Astrocyte (in vitro differentiated cells and primary cell): ENCODE measurements at regions not wholly inside any gene's neighbourhood (a gene's known extent, or its start where the extent isn't known, plus 50 kb on each side); places are given as distances from the start of the nearest gene placed in this dataset.

Source experiments
- DNase-seq: peaks from one replicate; pipeline ENCODE4 v3.0.0-alpha.2; 2010; ENCODE audit warnings: low read depth
- FAIRE-seq: peaks from 2 replicates; lab custom pipeline; 2011; peaks lifted over from hg19 to GRCh38; lab: Jason Lieb, UNC
- H2AFZ ChIP-seq: 2 replicates; pipeline ENCODE4 v1.6.0; 2012; ENCODE audit warnings: low read depth, low read length, inconsistent platforms
- H3K27ac ChIP-seq: 2 replicates; pipeline ENCODE4 v1.5.1; 2011; ENCODE audit warnings: low read depth, low read length, inconsistent platforms
- H3K27me3 ChIP-seq: 2 replicates; pipeline ENCODE4 v1.6.0; 2011; ENCODE audit warnings: low read length, inconsistent platforms; ENCODE audit not compliant: insufficient read depth
- H3K36me3 ChIP-seq: 2 replicates; pipeline ENCODE4 v1.5.1; 2011; ENCODE audit warnings: low read length, inconsistent platforms; ENCODE audit not compliant: insufficient read depth
- H3K4me1 ChIP-seq: 2 replicates; pipeline ENCODE4 v1.5.1; 2011; ENCODE audit warnings: low read length, inconsistent platforms; ENCODE audit not compliant: insufficient read depth
- H3K4me2 ChIP-seq: 2 replicates; pipeline ENCODE4 v1.6.0; 2012; ENCODE audit warnings: low read length, inconsistent platforms
- H3K4me3 ChIP-seq: 2 replicates; pipeline ENCODE4 v1.5.1; 2011; ENCODE audit warnings: low read depth, mild to moderate bottlenecking, low read length, inconsistent platforms; ENCODE audit not compliant: insufficient read depth
- H3K79me2 ChIP-seq: 2 replicates; pipeline ENCODE4 v1.6.0; 2012; ENCODE audit warnings: mild to moderate bottlenecking, low read length, inconsistent platforms; ENCODE audit not compliant: insufficient read depth
- H3K9ac ChIP-seq: 2 replicates; pipeline ENCODE4 v1.6.0; 2012; ENCODE audit warnings: mild to moderate bottlenecking, low read length, inconsistent platforms
- H3K9me3 ChIP-seq: 2 replicates; pipeline ENCODE4 v1.5.1; 2012; ENCODE audit warnings: low read depth, mild to moderate bottlenecking, low read length, inconsistent platforms; ENCODE audit not compliant: insufficient read depth
- H4K20me1 ChIP-seq: 2 replicates; pipeline ENCODE4 v1.6.0; 2012; ENCODE audit warnings: low read length, inconsistent platforms; ENCODE audit not compliant: insufficient read depth
- H3K27ac Mint-ChIP-seq: one replicate; pipeline ENCODE4 v1.8.0; 2021; ENCODE audit warnings: mild to moderate bottlenecking, mixed read lengths; ENCODE audit not compliant: unreplicated experiment
- H3K27me3 Mint-ChIP-seq: one replicate; pipeline ENCODE4 v1.8.0; 2021; ENCODE audit warnings: low read depth, mixed read lengths; ENCODE audit not compliant: unreplicated experiment
- H3K36me3 Mint-ChIP-seq: one replicate; pipeline ENCODE4 v1.8.0; 2021; ENCODE audit warnings: low read depth, mixed read lengths; ENCODE audit not compliant: unreplicated experiment
- H3K4me1 Mint-ChIP-seq: one replicate; pipeline ENCODE4 v1.8.0; 2021; ENCODE audit warnings: low read depth, mixed read lengths; ENCODE audit not compliant: unreplicated experiment
- H3K4me3 Mint-ChIP-seq: one replicate; pipeline ENCODE4 v1.8.0; 2021; ENCODE audit warnings: mild to moderate bottlenecking, moderate library complexity, mixed read lengths; ENCODE audit not compliant: unreplicated experiment
- H3K9me3 Mint-ChIP-seq: one replicate; pipeline ENCODE4 v1.8.0; 2021; ENCODE audit warnings: mild to moderate bottlenecking, mixed read lengths; ENCODE audit not compliant: unreplicated experiment
- EZH2 ChIP-seq: IDR thresholded peaks from 2 replicates; pipeline ENCODE4 v1.6.1; 2012; ENCODE audit warnings: mild to moderate bottlenecking, low read length, inconsistent platforms; ENCODE audit not compliant: insufficient read depth
- TF ChIP-seq, protein P1 (sequence below): IDR thresholded peaks from 2 replicates; pipeline ENCODE4 v1.5.1; 2011; ENCODE audit warnings: low read depth, mild to moderate bottlenecking, inconsistent platforms, low read length, moderate library complexity; ENCODE audit not compliant: insufficient read depth

DNA sequence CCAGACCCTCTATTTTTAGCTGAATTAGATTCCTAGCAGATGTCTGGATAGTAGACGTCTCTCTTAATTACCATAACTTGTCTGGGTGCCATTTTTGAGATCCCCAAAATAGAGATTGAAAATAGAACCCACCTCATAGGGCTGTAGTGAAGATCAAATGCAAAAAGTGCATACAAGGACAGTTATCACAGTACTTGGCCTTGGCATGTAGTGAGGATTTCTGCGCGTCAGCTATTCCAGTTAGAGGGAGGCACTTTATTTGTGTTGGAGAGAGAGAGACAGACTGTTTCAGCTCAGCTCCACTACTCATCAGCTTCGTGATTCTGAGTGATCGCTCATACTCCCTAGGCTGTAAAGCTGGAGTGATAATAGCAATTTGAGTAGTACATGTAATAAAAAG is 59.6 kb upstream of the CDH13 start:
- H3K4me2 ChIP-seq, result no peak overlapping the region
- peaks cover 2% of the 10 kb centered on the region for H3K9me3 Mint-ChIP-seq
- no peaks in the 10 kb centered on the region for H3K27me3 ChIP-seq
- H3K36me3 ChIP-seq, result no peaks in the 10 kb centered on the region
- no peak for DNase-seq
- TF ChIP-seq, protein P1, sequence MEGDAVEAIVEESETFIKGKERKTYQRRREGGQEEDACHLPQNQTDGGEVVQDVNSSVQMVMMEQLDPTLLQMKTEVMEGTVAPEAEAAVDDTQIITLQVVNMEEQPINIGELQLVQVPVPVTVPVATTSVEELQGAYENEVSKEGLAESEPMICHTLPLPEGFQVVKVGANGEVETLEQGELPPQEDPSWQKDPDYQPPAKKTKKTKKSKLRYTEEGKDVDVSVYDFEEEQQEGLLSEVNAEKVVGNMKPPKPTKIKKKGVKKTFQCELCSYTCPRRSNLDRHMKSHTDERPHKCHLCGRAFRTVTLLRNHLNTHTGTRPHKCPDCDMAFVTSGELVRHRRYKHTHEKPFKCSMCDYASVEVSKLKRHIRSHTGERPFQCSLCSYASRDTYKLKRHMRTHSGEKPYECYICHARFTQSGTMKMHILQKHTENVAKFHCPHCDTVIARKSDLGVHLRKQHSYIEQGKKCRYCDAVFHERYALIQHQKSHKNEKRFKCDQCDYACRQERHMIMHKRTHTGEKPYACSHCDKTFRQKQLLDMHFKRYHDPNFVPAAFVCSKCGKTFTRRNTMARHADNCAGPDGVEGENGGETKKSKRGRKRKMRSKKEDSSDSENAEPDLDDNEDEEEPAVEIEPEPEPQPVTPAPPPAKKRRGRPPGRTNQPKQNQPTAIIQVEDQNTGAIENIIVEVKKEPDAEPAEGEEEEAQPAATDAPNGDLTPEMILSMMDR, result no peak
- no peak for TF ChIP-seq EZH2
- no peak overlapping the region for H3K4me3 ChIP-seq
- H3K4me3 Mint-ChIP-seq, result no peak overlapping the region
- H3K9me3 ChIP-seq, result no peaks in the 10 kb centered on the region
- no peaks in the 10 kb centered on the region for H3K4me1 Mint-ChIP-seq
- H3K79me2 ChIP-seq, result no peaks in the 10 kb centered on the region
- H2AFZ ChIP-seq, result no peak overlapping the region
- no peak overlapping the region for H3K27ac ChIP-seq
- H3K9ac ChIP-seq, result no peak overlapping the region
- no peaks in the 10 kb centered on the region for H4K20me1 ChIP-seq
- no peak overlapping the region for H3K27ac Mint-ChIP-seq
- H3K4me1 ChIP-seq, result no peaks in the 10 kb centered on the region
- no peak for FAIRE-seq
- no peaks in the 10 kb centered on the region for H3K27me3 Mint-ChIP-seq
- H3K36me3 Mint-ChIP-seq, result no peaks in the 10 kb centered on the region

DNA sequence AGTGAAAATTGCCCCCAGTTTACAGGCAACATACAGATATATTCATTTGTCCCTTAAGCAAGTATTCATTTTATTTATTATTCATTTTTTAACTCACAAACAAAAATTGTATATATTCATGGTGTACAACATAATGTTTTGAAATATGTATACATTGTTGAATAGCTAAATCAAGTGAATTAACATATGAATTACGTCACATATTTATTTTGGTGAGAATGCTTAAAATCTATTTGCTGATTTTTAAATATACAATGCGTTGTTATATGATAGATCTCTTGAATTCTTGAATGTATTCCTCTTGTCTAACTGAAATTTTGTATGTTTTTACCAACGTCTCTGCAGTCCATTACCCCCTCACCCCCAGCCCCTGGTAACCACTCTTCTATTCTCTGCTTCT is 63.4 kb upstream of the CDH13 start:
- DNase-seq, result no peak
- no peaks in the 10 kb centered on the region for H4K20me1 ChIP-seq
- H3K4me1 Mint-ChIP-seq, result no peaks in the 10 kb centered on the region
- no peak overlapping the region for H3K27ac ChIP-seq
- peaks cover 2% of the 10 kb centered on the region for H3K9me3 Mint-ChIP-seq
- no peak for FAIRE-seq
- H3K4me1 ChIP-seq, result no peaks in the 10 kb centered on the region
- H3K4me3 ChIP-seq, result no peak overlapping the region
- H3K79me2 ChIP-seq, result no peaks in the 10 kb centered on the region
- no peaks in the 10 kb centered on the region for H3K36me3 ChIP-seq
- TF ChIP-seq, protein P1, result no peak
- TF ChIP-seq EZH2, result no peak
- no peaks in the 10 kb centered on the region for H3K27me3 Mint-ChIP-seq
- no peaks in the 10 kb centered on the region for H3K9me3 ChIP-seq
- no peak overlapping the region for H3K4me2 ChIP-seq
- no peaks in the 10 kb centered on the region for H3K36me3 Mint-ChIP-seq
- no peak overlapping the region for H3K9ac ChIP-seq
- no peak overlapping the region for H3K4me3 Mint-ChIP-seq
- H3K27me3 ChIP-seq, result no peaks in the 10 kb centered on the region
- no peak overlapping the region for H2AFZ ChIP-seq
- no peak overlapping the region for H3K27ac Mint-ChIP-seq

DNA sequence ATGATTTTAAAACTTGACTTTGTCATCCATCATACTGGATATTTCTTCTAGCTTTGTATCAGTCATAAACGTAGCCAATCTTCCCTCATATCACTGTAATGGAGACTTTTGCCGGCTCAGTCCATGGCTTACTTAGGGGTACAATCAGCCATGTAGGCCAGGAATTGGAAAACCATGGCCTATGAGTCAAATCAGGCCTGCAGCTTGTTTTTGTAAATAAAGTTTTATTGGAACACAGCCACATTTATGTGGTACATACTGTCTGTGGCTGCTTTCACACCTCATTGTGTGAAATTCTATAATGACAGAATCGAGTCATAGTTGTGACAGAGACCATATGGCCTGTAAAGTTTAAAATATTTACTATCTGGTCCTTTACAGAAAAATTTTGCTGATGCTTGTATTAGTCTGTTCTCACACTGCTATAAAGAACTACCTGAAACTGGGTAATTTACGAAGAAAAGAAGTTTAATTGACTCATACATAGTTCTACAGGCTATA is 64.5 kb upstream of the CDH13 start:
- H3K4me3 Mint-ChIP-seq, result no peak overlapping the region
- TF ChIP-seq EZH2, result no peak
- TF ChIP-seq, protein P1, result no peak
- Histone ChIP-seq H3K4me1 (no peaks in the 10 kb centered on the region), H3K27me3 (no peaks in the 10 kb centered on the region), H3K9me3 (no peaks in the 10 kb centered on the region), H3K4me3 (no peak overlapping the region), H3K4me2 (no peak overlapping the region), H3K36me3 (no peaks in the 10 kb centered on the region), H2AFZ (no peak overlapping the region), H3K27ac (no peak overlapping the region), H4K20me1 (no peaks in the 10 kb centered on the region), H3K9ac (no peak overlapping the region), H3K79me2 (no peaks in the 10 kb centered on the region)
- H3K4me1 Mint-ChIP-seq, result no peaks in the 10 kb centered on the region
- DNase-seq (no peak), FAIRE-seq (no peak)
- no peaks in the 10 kb centered on the region for H3K36me3 Mint-ChIP-seq
- H3K27ac Mint-ChIP-seq, result no peak overlapping the region
- peaks cover 2% of the 10 kb centered on the region for H3K9me3 Mint-ChIP-seq
- no peaks in the 10 kb centered on the region for H3K27me3 Mint-ChIP-seq
